ENCODE measurements at regions not wholly inside any gene's neighbourhood (a gene's known extent, or its start where the extent isn't known, plus 50 kb on each side); places are given as distances from the start of the nearest gene placed in this dataset.
"Not testable (repeated sequence)": the region's sequence is repeated elsewhere in the genome, so short reads cannot be mapped to it uniquely, and the experiment has no call there.

- ATAC-seq, result no peak
Measured at GRCh38 chr16:46519063-46519462, 102.1 kb downstream of the SHCBP1 start.

GRCh38 chr16:46496701-46497100 lies 124.5 kb downstream of the SHCBP1 start:
- no peak for ATAC-seq

- ATAC-seq, result no peak
Measured at GRCh38 chr16:46482895-46483294, 138.3 kb downstream of the SHCBP1 start.

- ATAC-seq, result no peak
Measured at GRCh38 chr16:46466239-46466638, 154.9 kb downstream of the SHCBP1 start.

GRCh38 chr16:46454801-46455200 lies 166.4 kb downstream of the SHCBP1 start:
- ATAC-seq, result not testable (repeated sequence)

- no peak for ATAC-seq
Measured at GRCh38 chr16:46428108-46429061, 192.8 kb downstream of the SHCBP1 start.

GRCh38 chr16:46427340-46428107 lies 193.7 kb downstream of the SHCBP1 start:
- ATAC-seq, result no peak

- no peak for ATAC-seq
Measured at GRCh38 chr16:46426336-46426735, 194.8 kb downstream of the SHCBP1 start.

GRCh38 chr16:46404028-46404427 lies 217.2 kb downstream of the SHCBP1 start:
- no peak for ATAC-seq

GRCh38 chr16:46398559-46398958 lies 222.6 kb downstream of the SHCBP1 start:
- ATAC-seq, result not testable (repeated sequence)

- not testable (repeated sequence) for ATAC-seq
Measured at GRCh38 chr16:46396883-46397270, 224.3 kb downstream of the SHCBP1 start.

GRCh38 chr16:46396131-46396882 lies 224.9 kb downstream of the SHCBP1 start:
- ATAC-seq, result not testable (repeated sequence)

- ATAC-seq, result not testable (repeated sequence)
Measured at GRCh38 chr16:46395391-46395921, 225.7 kb downstream of the SHCBP1 start.

- not testable (repeated sequence) for ATAC-seq
Measured at GRCh38 chr16:46394963-46395362, 226.2 kb downstream of the SHCBP1 start.

- ATAC-seq, result not testable (repeated sequence)
Measured at GRCh38 chr16:46394149-46394548, 227.0 kb downstream of the SHCBP1 start.

GRCh38 chr16:46392930-46393722 lies 228.1 kb downstream of the SHCBP1 start:
- not testable (repeated sequence) for ATAC-seq

GRCh38 chr16:46390660-46391462 lies 230.3 kb downstream of the SHCBP1 start:
- not testable (repeated sequence) for ATAC-seq

- ATAC-seq, result not testable (repeated sequence)
Measured at GRCh38 chr16:46389561-46390041, 231.6 kb downstream of the SHCBP1 start.

- not testable (repeated sequence) for ATAC-seq
Measured at GRCh38 chr16:46388939-46389491, 232.2 kb downstream of the SHCBP1 start.

- not testable (repeated sequence) for ATAC-seq
Measured at GRCh38 chr16:46388354-46388753, 232.8 kb downstream of the SHCBP1 start.
